PFSK-1 (cell line): ENCODE measurements at regions not wholly inside any gene's neighbourhood (a gene's known extent, or its start where the extent isn't known, plus 50 kb on each side); places are given as distances from the start of the nearest gene placed in this dataset.

ENCODE experiments used
- FOXP2 ChIP-seq: optimal IDR thresholded peaks from 2 replicates; pipeline ENCODE3; 2011; ENCODE audit warnings: borderline replicate concordance, control low read depth, inconsistent platforms; ENCODE audit not compliant: insufficient read depth; ENCODE audit errors: extremely low read length, extremely low read depth
- POLR2AphosphoS5 ChIP-seq: IDR thresholded peaks from 2 replicates; pipeline ENCODE4 v1.6.1; 2012; ENCODE audit warnings: low read depth, mild to moderate bottlenecking, control low read depth, low read length, moderate library complexity
- SIN3A ChIP-seq: IDR thresholded peaks from 2 replicates; pipeline ENCODE4 v1.6.1; 2012; ENCODE audit warnings: mild to moderate bottlenecking, low read length, moderate library complexity, borderline replicate concordance; ENCODE audit not compliant: insufficient read depth
- TAF1 ChIP-seq: IDR thresholded peaks from 2 replicates; pipeline ENCODE4 v1.6.1; 2012; ENCODE audit warnings: low read length, control low read depth, borderline replicate concordance; ENCODE audit not compliant: insufficient read depth
- TF ChIP-seq, protein P1 (sequence below), 2 experiments: IDR thresholded peaks; 2 replicates each; pipeline versions ENCODE4 v1.6.1 to v1.8.0; 2011 to 2012; ENCODE audit warnings: low read depth in 2 of 2, low read length in 2 of 2, control low read depth in 1 of 2, inconsistent platforms in 1 of 2, mild to moderate bottlenecking in 1 of 2, moderate library complexity in 1 of 2; ENCODE audit not compliant: insufficient read depth in 1 of 2

DNA sequence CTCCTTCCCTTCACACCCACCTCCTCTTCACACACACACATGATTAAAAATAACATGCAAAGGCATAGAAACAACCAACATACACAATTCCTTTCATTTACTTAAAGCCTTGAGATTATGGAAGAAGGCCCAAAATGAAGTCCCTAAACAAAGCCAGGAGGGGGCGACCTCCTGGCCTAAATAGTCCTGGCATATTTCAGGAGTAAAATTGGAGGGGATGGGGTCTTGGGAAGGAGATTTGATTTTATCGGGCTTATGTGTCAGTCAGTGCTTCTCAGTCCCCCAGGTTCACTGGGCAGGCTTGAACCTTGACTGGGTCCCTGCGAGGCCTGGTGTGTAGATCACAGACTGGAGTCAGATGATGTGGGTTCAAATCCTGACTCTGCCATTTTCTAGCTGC, 266.4 kb downstream of the SAMD5 start:
- TF ChIP-seq POLR2AphosphoS5, result no peak
- TF ChIP-seq TAF1, result no peak
- no peak for TF ChIP-seq FOXP2
- TF ChIP-seq, protein P1, sequence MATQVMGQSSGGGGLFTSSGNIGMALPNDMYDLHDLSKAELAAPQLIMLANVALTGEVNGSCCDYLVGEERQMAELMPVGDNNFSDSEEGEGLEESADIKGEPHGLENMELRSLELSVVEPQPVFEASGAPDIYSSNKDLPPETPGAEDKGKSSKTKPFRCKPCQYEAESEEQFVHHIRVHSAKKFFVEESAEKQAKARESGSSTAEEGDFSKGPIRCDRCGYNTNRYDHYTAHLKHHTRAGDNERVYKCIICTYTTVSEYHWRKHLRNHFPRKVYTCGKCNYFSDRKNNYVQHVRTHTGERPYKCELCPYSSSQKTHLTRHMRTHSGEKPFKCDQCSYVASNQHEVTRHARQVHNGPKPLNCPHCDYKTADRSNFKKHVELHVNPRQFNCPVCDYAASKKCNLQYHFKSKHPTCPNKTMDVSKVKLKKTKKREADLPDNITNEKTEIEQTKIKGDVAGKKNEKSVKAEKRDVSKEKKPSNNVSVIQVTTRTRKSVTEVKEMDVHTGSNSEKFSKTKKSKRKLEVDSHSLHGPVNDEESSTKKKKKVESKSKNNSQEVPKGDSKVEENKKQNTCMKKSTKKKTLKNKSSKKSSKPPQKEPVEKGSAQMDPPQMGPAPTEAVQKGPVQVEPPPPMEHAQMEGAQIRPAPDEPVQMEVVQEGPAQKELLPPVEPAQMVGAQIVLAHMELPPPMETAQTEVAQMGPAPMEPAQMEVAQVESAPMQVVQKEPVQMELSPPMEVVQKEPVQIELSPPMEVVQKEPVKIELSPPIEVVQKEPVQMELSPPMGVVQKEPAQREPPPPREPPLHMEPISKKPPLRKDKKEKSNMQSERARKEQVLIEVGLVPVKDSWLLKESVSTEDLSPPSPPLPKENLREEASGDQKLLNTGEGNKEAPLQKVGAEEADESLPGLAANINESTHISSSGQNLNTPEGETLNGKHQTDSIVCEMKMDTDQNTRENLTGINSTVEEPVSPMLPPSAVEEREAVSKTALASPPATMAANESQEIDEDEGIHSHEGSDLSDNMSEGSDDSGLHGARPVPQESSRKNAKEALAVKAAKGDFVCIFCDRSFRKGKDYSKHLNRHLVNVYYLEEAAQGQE (IDR thresholded peaks at IDR 0.05; ENCODE audit: insufficient read depth in 1 of 2, low read depth in 2 of 2, low read length in 2 of 2), result no peak
- no peak for TF ChIP-seq SIN3A
